ENCODE measurements at regions not wholly inside any gene's neighbourhood (a gene's known extent, or its start where the extent isn't known, plus 50 kb on each side); places are given as distances from the start of the nearest gene placed in this dataset.
"Not testable (repeated sequence)": the region's sequence is repeated elsewhere in the genome, so short reads cannot be mapped to it uniquely, and the experiment has no call there.

DNA sequence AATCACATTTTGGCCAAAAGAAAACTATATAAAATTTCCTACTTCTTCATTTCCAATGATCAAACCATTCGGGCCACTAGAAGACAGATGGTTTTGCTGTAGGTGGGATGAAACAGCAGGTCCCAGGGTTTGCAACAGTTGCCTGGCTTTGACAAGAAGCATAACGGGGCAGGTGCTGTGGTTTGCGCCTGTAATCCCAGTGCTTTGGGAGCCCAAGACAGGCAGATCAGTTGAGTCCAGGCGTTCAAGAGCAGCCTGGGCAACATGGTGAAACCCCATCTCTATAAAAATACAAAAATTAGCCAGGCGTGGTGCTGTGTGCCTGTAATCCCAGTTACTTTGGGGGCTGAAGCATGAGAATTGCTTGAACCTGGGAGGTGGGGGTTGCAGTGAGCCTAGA is 81.4 kb upstream of the XPO1 start:
- DNase-seq (ENCODE audit: low read depth), result no peak
- Histone ChIP-seq H3K9ac (ENCODE audit: low read length) (no peak overlapping the region), H3K9me3 (ENCODE audit: control insufficient read depth, low read length) (no peaks in the 10 kb centered on the region), H3K4me1 (ENCODE audit: control insufficient read depth, insufficient read depth, low read length) (peaks cover 9% of the 10 kb centered on the region), H3K4me3 (ENCODE audit: low read length) (no peak overlapping the region), H3K36me3 (ENCODE audit: control insufficient read depth, insufficient read depth, low read length, severe bottlenecking) (no peaks in the 10 kb centered on the region), H3K27me3 (replicated peaks; ENCODE audit: control insufficient read depth, insufficient read depth, low read length) (peaks cover 7% of the 10 kb centered on the region)

GRCh38 chr2:61617610-61618009 is 79.5 kb upstream of the XPO1 start:
- H3K4me1 ChIP-seq (ENCODE audit: control insufficient read depth, insufficient read depth, low read length), result peaks cover 9% of the 10 kb centered on the region
- no peaks in the 10 kb centered on the region for H3K9me3 ChIP-seq (ENCODE audit: control insufficient read depth, low read length)
- no peak overlapping the region for H3K4me3 ChIP-seq (ENCODE audit: low read length)
- DNase-seq (ENCODE audit: low read depth), result no peak
- H3K36me3 ChIP-seq (ENCODE audit: control insufficient read depth, insufficient read depth, low read length, severe bottlenecking), result no peaks in the 10 kb centered on the region
- H3K27me3 ChIP-seq (replicated peaks; ENCODE audit: control insufficient read depth, insufficient read depth, low read length), result peaks cover 7% of the 10 kb centered on the region
- H3K9ac ChIP-seq (ENCODE audit: low read length), result no peak overlapping the region

GRCh38 chr2:61605245-61605644 is 67.1 kb upstream of the XPO1 start:
- no peak overlapping the region for H3K4me3 ChIP-seq (ENCODE audit: low read length)
- no peak for DNase-seq (ENCODE audit: low read depth)
- H3K36me3 ChIP-seq (ENCODE audit: control insufficient read depth, insufficient read depth, low read length, severe bottlenecking), result no peaks in the 10 kb centered on the region
- H3K9ac ChIP-seq (ENCODE audit: low read length), result no peak overlapping the region
- H3K4me1 ChIP-seq (ENCODE audit: control insufficient read depth, insufficient read depth, low read length), result no peaks in the 10 kb centered on the region
- H3K27me3 ChIP-seq (replicated peaks; ENCODE audit: control insufficient read depth, insufficient read depth, low read length), result no peaks in the 10 kb centered on the region
- no peaks in the 10 kb centered on the region for H3K9me3 ChIP-seq (ENCODE audit: control insufficient read depth, low read length)

GRCh38 chr2:61604433-61604832 is 66.3 kb upstream of the XPO1 start:
- H3K9ac ChIP-seq (ENCODE audit: low read length), result no peak overlapping the region
- H3K9me3 ChIP-seq (ENCODE audit: control insufficient read depth, low read length), result no peaks in the 10 kb centered on the region
- H3K27me3 ChIP-seq (replicated peaks; ENCODE audit: control insufficient read depth, insufficient read depth, low read length), result no peaks in the 10 kb centered on the region
- H3K4me3 ChIP-seq (ENCODE audit: low read length), result no peak overlapping the region
- DNase-seq (ENCODE audit: low read depth), result no peak
- H3K4me1 ChIP-seq (ENCODE audit: control insufficient read depth, insufficient read depth, low read length), result no peaks in the 10 kb centered on the region
- no peaks in the 10 kb centered on the region for H3K36me3 ChIP-seq (ENCODE audit: control insufficient read depth, insufficient read depth, low read length, severe bottlenecking)

DNA sequence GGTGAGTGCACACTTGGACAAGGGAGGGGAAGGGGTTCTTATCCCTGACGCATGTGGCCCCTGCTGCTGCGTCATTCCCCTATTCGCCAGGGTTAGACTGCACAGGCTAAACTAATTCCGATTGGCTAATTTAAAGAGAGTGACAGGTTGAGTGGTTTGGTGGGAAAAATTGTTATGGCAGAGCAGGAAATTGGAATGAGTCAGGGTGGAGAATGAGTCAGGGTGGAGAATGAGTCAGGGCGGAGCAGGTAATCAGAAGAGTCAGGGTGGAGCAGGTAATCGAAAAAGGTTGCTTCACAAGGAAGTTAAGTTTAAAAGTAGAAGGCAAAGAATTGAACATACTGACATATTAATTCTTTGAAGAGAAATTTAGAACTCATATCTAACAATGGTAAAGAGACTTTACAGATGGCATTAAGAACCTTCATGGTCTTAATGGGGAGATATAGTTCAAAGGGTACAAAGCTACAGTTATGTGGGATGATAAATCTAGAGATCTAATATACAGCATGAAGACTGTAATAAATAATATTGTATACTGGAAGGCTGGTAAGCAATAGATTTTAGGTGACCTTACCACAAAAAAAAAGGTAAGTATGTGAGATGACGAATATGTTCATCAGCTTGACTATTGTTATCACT is 60.5 kb upstream of the XPO1 start:
- not testable (repeated sequence) for H3K36me3 ChIP-seq (ENCODE audit: control insufficient read depth, insufficient read depth, low read length, severe bottlenecking); H3K9ac ChIP-seq (ENCODE audit: low read length); H3K4me3 ChIP-seq (ENCODE audit: low read length); H3K4me1 ChIP-seq (ENCODE audit: control insufficient read depth, insufficient read depth, low read length); H3K9me3 ChIP-seq (ENCODE audit: control insufficient read depth, low read length); H3K27me3 ChIP-seq (replicated peaks; ENCODE audit: control insufficient read depth, insufficient read depth, low read length); DNase-seq (ENCODE audit: low read depth)

DNA sequence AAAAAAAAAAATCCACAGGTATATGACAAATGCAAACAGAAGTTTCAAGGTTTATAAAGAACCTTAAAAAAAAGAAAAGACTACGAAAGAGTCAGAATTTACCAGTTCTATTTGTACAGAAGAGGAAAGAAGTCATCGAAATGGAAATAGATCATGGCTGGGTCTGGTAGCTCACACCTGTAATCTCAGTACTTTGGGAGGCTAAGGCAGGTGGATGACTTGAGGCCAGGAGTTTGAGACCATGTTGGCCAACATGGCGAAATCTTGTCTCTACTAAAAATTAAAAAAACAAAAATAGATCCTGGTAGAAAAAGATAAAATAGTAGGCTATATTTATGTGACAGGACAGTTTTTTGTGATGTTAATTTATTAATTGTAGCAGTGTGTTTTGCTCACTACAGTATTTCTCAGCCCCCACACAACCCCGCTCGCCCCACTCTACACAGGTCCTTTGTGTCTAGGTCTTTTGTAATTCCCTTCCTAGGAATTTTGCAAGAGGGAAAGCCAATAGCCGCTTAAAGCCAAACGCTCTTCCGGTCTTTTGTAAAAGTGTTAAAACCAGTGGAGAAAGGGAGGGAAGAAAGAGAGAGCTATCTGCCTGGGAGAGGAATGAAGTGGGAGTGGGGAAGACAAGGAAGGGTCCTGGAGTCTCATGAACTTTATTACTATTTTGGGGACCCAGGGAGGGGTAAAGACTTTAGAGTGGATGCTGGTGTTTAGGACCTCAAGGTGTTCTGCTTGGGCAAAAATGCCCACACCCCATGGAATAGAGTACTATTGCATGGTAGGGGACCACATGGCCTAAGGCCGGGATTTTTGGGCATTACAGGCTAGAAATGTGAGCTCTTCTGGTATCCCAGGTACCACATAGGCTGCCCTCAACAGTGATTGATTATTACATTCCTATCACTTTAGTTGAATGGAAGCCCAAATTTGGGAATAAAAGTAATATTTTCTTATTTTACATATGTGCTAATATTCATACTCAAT is 59.4 kb upstream of the XPO1 start:
- no peaks in the 10 kb centered on the region for H3K4me1 ChIP-seq (ENCODE audit: control insufficient read depth, insufficient read depth, low read length)
- H3K9me3 ChIP-seq (ENCODE audit: control insufficient read depth, low read length), result peaks cover 8% of the 10 kb centered on the region
- DNase-seq (ENCODE audit: low read depth), result no peak
- no peaks in the 10 kb centered on the region for H3K27me3 ChIP-seq (replicated peaks; ENCODE audit: control insufficient read depth, insufficient read depth, low read length)
- no peak overlapping the region for H3K4me3 ChIP-seq (ENCODE audit: low read length)
- no peaks in the 10 kb centered on the region for H3K36me3 ChIP-seq (ENCODE audit: control insufficient read depth, insufficient read depth, low read length, severe bottlenecking)
- H3K9ac ChIP-seq (ENCODE audit: low read length), result no peak overlapping the region

- not testable (repeated sequence) for H3K9ac ChIP-seq (ENCODE audit: low read length); H3K27me3 ChIP-seq (replicated peaks; ENCODE audit: control insufficient read depth, insufficient read depth, low read length); H3K4me3 ChIP-seq (ENCODE audit: low read length); H3K9me3 ChIP-seq (ENCODE audit: control insufficient read depth, low read length); DNase-seq (ENCODE audit: low read depth); H3K4me1 ChIP-seq (ENCODE audit: control insufficient read depth, insufficient read depth, low read length); H3K36me3 ChIP-seq (ENCODE audit: control insufficient read depth, insufficient read depth, low read length, severe bottlenecking)
Observed at GRCh38 chr2:61594201-61594600, 56.0 kb upstream of the XPO1 start.

DNA sequence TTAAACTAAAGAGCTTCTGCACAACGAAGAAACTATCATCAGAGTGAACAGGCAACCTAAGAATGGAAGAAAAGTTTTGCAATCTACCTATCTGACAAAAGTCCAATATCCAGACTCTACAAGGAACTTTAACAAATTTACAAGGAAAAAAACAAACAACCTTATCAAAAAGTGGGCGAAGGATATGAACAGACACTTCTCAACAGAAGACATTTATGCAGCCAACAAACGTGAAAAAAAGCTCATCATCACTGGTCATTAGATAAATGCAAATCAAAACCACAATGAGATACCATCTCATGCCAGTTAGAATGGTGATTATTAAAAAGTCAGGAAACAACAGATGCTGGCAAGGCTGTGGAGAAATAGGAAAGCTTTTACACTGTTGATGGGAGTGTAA is 55.5 kb upstream of the XPO1 start:
- not testable (repeated sequence) for H3K9me3 ChIP-seq (ENCODE audit: control insufficient read depth, low read length); H3K4me1 ChIP-seq (ENCODE audit: control insufficient read depth, insufficient read depth, low read length); H3K9ac ChIP-seq (ENCODE audit: low read length); H3K27me3 ChIP-seq (replicated peaks; ENCODE audit: control insufficient read depth, insufficient read depth, low read length); DNase-seq (ENCODE audit: low read depth); H3K4me3 ChIP-seq (ENCODE audit: low read length); H3K36me3 ChIP-seq (ENCODE audit: control insufficient read depth, insufficient read depth, low read length, severe bottlenecking)

- Histone ChIP-seq H3K9ac (ENCODE audit: low read length) (no peak overlapping the region), H3K4me1 (ENCODE audit: control insufficient read depth, insufficient read depth, low read length) (no peaks in the 10 kb centered on the region), H3K4me3 (ENCODE audit: low read length) (no peak overlapping the region), H3K27me3 (replicated peaks; ENCODE audit: control insufficient read depth, insufficient read depth, low read length) (no peaks in the 10 kb centered on the region), H3K36me3 (ENCODE audit: control insufficient read depth, insufficient read depth, low read length, severe bottlenecking) (no peaks in the 10 kb centered on the region), H3K9me3 (ENCODE audit: control insufficient read depth, low read length) (peaks cover 8% of the 10 kb centered on the region)
- DNase-seq (ENCODE audit: low read depth), result no peak
Observed at GRCh38 chr2:61590214-61590613, 52.1 kb upstream of the XPO1 start.

GRCh38 chr2:61588566-61588965 is 50.4 kb upstream of the XPO1 start:
- H3K27me3 ChIP-seq (replicated peaks; ENCODE audit: control insufficient read depth, insufficient read depth, low read length), result no peaks in the 10 kb centered on the region
- peaks cover 7% of the 10 kb centered on the region for H3K9me3 ChIP-seq (ENCODE audit: control insufficient read depth, low read length)
- no peak overlapping the region for H3K9ac ChIP-seq (ENCODE audit: low read length)
- H3K4me3 ChIP-seq (ENCODE audit: low read length), result no peak overlapping the region
- no peak for DNase-seq (ENCODE audit: low read depth)
- no peaks in the 10 kb centered on the region for H3K36me3 ChIP-seq (ENCODE audit: control insufficient read depth, insufficient read depth, low read length, severe bottlenecking)
- no peaks in the 10 kb centered on the region for H3K4me1 ChIP-seq (ENCODE audit: control insufficient read depth, insufficient read depth, low read length)
